ENCODE measurements at regions not wholly inside any gene's neighbourhood (a gene's known extent, or its start where the extent isn't known, plus 50 kb on each side); places are given as distances from the start of the nearest gene placed in this dataset.

DNA sequence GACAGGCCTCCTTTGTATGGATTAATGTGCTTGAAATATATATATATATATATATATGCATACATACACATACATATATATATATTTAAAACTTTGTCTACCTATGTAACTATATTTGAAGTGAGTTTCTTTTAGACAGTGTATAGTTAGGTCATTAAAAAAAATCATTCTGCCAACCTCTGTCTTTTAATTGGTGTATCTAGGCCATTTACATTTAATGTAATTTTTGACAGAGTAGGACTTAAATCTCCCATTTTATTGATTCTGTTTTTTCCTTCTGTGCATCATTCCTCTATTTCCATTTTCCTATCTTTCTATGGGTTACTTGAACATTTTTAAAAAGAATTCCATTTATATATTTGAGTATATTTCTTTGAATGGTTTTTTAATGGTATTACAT lies 125.2 kb downstream of the IRF8 start:
- Histone ChIP-seq H3K27ac (ENCODE audit: low read length) (no peak overlapping the region), H3K27me3 (ENCODE audit: control insufficient read depth, insufficient read depth, low read length) (no peaks in the 10 kb centered on the region), H3K36me3 (ENCODE audit: control insufficient read depth, low read depth, low read length) (no peaks in the 10 kb centered on the region), H3K4me3 (ENCODE audit: low read length) (no peak overlapping the region), H3K9me3 (ENCODE audit: control insufficient read depth, low read depth, low read length) (no peaks in the 10 kb centered on the region), H3K9ac (ENCODE audit: low read length) (no peak overlapping the region), H3K4me1 (ENCODE audit: control insufficient read depth, low read depth, low read length) (no peaks in the 10 kb centered on the region)

DNA sequence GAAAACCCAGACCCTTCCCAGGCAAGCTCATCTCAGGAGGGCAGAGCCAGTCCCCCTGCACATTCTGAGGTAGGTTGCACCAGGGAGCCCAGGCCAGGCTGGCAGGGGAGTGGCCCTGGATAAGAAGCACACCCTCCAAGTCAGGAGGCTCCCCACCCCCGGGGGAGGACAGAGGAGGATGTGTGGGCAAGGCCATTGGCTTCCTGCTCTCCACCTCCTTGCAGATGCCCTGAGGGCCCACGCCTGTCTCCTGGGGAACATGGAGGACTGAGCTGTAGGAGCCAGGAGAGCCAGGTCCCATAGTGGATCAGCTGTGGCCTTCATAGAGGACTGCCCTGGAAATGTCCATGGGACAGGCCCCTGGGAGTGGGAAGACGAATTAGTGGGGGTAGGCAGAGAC lies 126.7 kb downstream of the IRF8 start:
- Histone ChIP-seq H3K9ac (ENCODE audit: low read length) (no peak overlapping the region), H3K4me3 (ENCODE audit: low read length) (no peak overlapping the region), H3K36me3 (ENCODE audit: control insufficient read depth, low read depth, low read length) (no peaks in the 10 kb centered on the region), H3K9me3 (ENCODE audit: control insufficient read depth, low read depth, low read length) (no peaks in the 10 kb centered on the region), H3K4me1 (ENCODE audit: control insufficient read depth, low read depth, low read length) (no peaks in the 10 kb centered on the region), H3K27me3 (ENCODE audit: control insufficient read depth, insufficient read depth, low read length) (no peaks in the 10 kb centered on the region), H3K27ac (ENCODE audit: low read length) (no peak overlapping the region)

DNA sequence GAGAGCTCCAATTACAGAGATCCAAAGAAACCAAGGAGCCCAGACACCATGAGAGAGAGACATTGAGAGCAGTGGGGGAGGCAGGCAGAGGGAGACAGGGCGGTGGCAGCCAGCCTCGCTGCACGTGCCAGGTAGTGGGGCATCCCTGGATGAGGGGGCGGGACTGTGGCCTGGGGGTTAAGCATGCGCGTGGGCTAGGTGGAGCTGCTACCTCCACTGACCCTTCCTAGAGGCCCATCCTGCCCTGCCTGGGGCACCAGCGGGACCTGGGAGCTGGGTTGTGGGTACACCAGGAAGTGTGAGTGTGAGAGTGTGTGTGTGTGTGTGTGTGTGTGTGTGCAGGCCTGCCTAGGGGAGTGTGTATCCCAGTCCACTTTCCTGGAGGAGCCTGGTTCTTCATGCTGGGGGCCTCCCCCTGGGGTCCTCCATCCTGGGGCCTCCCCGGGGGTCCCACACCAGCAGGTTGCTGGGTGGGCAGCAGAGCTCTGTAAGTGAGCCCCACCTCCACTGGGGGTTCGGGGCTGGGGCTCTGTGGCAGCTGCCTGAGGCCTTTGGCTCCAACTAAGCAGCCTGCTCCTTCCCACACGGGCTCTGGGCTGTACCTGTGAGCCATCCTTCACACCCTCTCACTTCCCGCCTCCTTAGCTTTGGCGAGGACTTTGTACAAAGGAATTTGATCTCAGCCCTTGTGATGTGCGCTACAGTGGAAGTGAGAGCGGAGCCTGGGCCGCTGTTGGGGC lies 127.4 kb downstream of the IRF8 start:
- Histone ChIP-seq H3K9ac (ENCODE audit: low read length) (no peak overlapping the region), H3K4me1 (ENCODE audit: control insufficient read depth, low read depth, low read length) (no peaks in the 10 kb centered on the region), H3K9me3 (ENCODE audit: control insufficient read depth, low read depth, low read length) (no peaks in the 10 kb centered on the region), H3K36me3 (ENCODE audit: control insufficient read depth, low read depth, low read length) (no peaks in the 10 kb centered on the region), H3K27ac (ENCODE audit: low read length) (no peak overlapping the region), H3K27me3 (ENCODE audit: control insufficient read depth, insufficient read depth, low read length) (no peaks in the 10 kb centered on the region), H3K4me3 (ENCODE audit: low read length) (no peak overlapping the region)

- H3K9me3 ChIP-seq (ENCODE audit: control insufficient read depth, low read depth, low read length): no peaks in the 10 kb centered on the region
- H3K36me3 ChIP-seq (ENCODE audit: control insufficient read depth, low read depth, low read length): no peaks in the 10 kb centered on the region
- no peak overlapping the region for H3K27ac ChIP-seq (ENCODE audit: low read length)
- no peak overlapping the region for H3K4me3 ChIP-seq (ENCODE audit: low read length)
- no peaks in the 10 kb centered on the region for H3K27me3 ChIP-seq (ENCODE audit: control insufficient read depth, insufficient read depth, low read length)
- no peak overlapping the region for H3K9ac ChIP-seq (ENCODE audit: low read length)
- no peaks in the 10 kb centered on the region for H3K4me1 ChIP-seq (ENCODE audit: control insufficient read depth, low read depth, low read length)
Measured at GRCh38 chr16:86026916-86027315, 128.0 kb downstream of the IRF8 start.

GRCh38 chr16:86027373-86028126 lies 128.6 kb downstream of the IRF8 start:
- H3K4me1 ChIP-seq (ENCODE audit: control insufficient read depth, low read depth, low read length): peaks cover 1% of the 10 kb centered on the region
- H3K9ac ChIP-seq (ENCODE audit: low read length): no peak overlapping the region
- no peak overlapping the region for H3K4me3 ChIP-seq (ENCODE audit: low read length)
- no peaks in the 10 kb centered on the region for H3K36me3 ChIP-seq (ENCODE audit: control insufficient read depth, low read depth, low read length)
- H3K27ac ChIP-seq (ENCODE audit: low read length): no peak overlapping the region
- no peaks in the 10 kb centered on the region for H3K27me3 ChIP-seq (ENCODE audit: control insufficient read depth, insufficient read depth, low read length)
- no peaks in the 10 kb centered on the region for H3K9me3 ChIP-seq (ENCODE audit: control insufficient read depth, low read depth, low read length)

- Histone ChIP-seq H3K36me3 (ENCODE audit: control insufficient read depth, low read depth, low read length) (no peaks in the 10 kb centered on the region), H3K9ac (ENCODE audit: low read length) (no peak overlapping the region), H3K27ac (ENCODE audit: low read length) (no peak overlapping the region), H3K4me1 (ENCODE audit: control insufficient read depth, low read depth, low read length) (peaks cover 13% of the 10 kb centered on the region), H3K4me3 (ENCODE audit: low read length) (no peak overlapping the region), H3K9me3 (ENCODE audit: control insufficient read depth, low read depth, low read length) (no peaks in the 10 kb centered on the region), H3K27me3 (ENCODE audit: control insufficient read depth, insufficient read depth, low read length) (peaks cover 12% of the 10 kb centered on the region)
Measured at GRCh38 chr16:86029131-86029741, 130.3 kb downstream of the IRF8 start.

- H3K36me3 ChIP-seq (ENCODE audit: control insufficient read depth, low read depth, low read length): no peaks in the 10 kb centered on the region
- no peak overlapping the region for H3K4me3 ChIP-seq (ENCODE audit: low read length)
- H3K27me3 ChIP-seq (ENCODE audit: control insufficient read depth, insufficient read depth, low read length): peaks cover 15% of the 10 kb centered on the region
- H3K9me3 ChIP-seq (ENCODE audit: control insufficient read depth, low read depth, low read length): no peaks in the 10 kb centered on the region
- peaks cover 13% of the 10 kb centered on the region for H3K4me1 ChIP-seq (ENCODE audit: control insufficient read depth, low read depth, low read length)
- H3K9ac ChIP-seq (ENCODE audit: low read length): no peak overlapping the region
- no peak overlapping the region for H3K27ac ChIP-seq (ENCODE audit: low read length)
Measured at GRCh38 chr16:86030116-86030515, 131.2 kb downstream of the IRF8 start.

GRCh38 chr16:86031141-86031678 lies 132.2 kb downstream of the IRF8 start:
- H3K9ac ChIP-seq (ENCODE audit: low read length): no peak overlapping the region
- no peak overlapping the region for H3K27ac ChIP-seq (ENCODE audit: low read length)
- peaks cover 15% of the 10 kb centered on the region for H3K27me3 ChIP-seq (ENCODE audit: control insufficient read depth, insufficient read depth, low read length)
- no peaks in the 10 kb centered on the region for H3K9me3 ChIP-seq (ENCODE audit: control insufficient read depth, low read depth, low read length)
- H3K4me1 ChIP-seq (ENCODE audit: control insufficient read depth, low read depth, low read length): peaks cover 13% of the 10 kb centered on the region
- H3K36me3 ChIP-seq (ENCODE audit: control insufficient read depth, low read depth, low read length): no peaks in the 10 kb centered on the region
- H3K4me3 ChIP-seq (ENCODE audit: low read length): no peak overlapping the region

DNA sequence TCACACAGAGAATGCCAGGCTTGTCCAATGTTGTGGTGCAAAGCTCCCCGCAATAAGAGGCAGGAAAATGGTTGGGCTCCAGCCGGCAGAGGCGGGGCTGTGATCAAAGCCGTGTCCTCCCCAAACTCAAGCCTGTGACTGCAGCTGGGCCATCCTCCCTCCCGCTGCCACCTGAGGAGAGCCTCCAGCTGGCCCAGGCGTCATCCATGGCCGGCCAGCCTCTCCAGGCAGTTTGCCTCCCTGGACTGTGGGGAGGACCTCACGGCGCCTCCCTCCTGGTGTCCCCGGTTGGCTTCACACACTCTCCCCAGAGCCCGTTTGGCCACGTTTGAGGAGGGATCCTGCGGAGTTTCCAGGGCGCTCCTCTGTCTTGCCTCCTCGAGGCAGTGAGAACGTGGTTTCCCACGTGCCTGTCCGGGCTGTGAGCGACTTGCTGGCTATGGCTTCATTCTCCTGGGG lies 134.1 kb downstream of the IRF8 start:
- H3K27me3 ChIP-seq (ENCODE audit: control insufficient read depth, insufficient read depth, low read length): peaks cover 15% of the 10 kb centered on the region
- no peak overlapping the region for H3K9ac ChIP-seq (ENCODE audit: low read length)
- peaks cover 13% of the 10 kb centered on the region for H3K4me1 ChIP-seq (ENCODE audit: control insufficient read depth, low read depth, low read length)
- H3K4me3 ChIP-seq (ENCODE audit: low read length): no peak overlapping the region
- no peak overlapping the region for H3K27ac ChIP-seq (ENCODE audit: low read length)
- no peaks in the 10 kb centered on the region for H3K9me3 ChIP-seq (ENCODE audit: control insufficient read depth, low read depth, low read length)
- no peaks in the 10 kb centered on the region for H3K36me3 ChIP-seq (ENCODE audit: control insufficient read depth, low read depth, low read length)

GRCh38 chr16:86033971-86034370 lies 135.0 kb downstream of the IRF8 start:
- no peak overlapping the region for H3K4me3 ChIP-seq (ENCODE audit: low read length)
- H3K9ac ChIP-seq (ENCODE audit: low read length): no peak overlapping the region
- no peak overlapping the region for H3K27ac ChIP-seq (ENCODE audit: low read length)
- peaks cover 15% of the 10 kb centered on the region for H3K27me3 ChIP-seq (ENCODE audit: control insufficient read depth, insufficient read depth, low read length)
- peaks cover 13% of the 10 kb centered on the region for H3K4me1 ChIP-seq (ENCODE audit: control insufficient read depth, low read depth, low read length)
- H3K36me3 ChIP-seq (ENCODE audit: control insufficient read depth, low read depth, low read length): no peaks in the 10 kb centered on the region
- H3K9me3 ChIP-seq (ENCODE audit: control insufficient read depth, low read depth, low read length): no peaks in the 10 kb centered on the region

DNA sequence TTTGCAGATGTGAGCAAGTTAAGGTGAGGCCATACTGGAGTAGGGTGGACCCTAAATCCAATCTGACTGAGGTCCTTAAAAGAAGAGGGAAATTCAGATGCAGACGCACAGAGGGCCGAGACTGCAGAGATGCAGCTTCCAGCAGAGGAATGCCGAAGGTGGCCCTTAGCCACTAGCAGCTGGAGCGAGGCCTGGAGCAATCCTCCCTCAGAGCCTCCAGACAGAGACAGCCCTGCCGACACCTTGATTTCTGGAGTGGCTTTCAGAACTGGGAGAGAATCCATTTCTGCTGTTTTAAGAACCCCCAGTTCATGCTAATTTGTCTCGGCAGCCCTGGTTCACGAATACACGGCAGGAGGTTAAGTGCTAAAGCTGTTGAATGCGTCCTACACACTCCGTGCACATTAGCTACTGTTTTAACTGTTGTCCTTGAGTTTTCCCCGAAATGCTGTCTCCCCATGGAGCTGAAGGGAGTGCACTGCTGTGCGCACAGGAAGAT lies 135.5 kb downstream of the IRF8 start:
- Histone ChIP-seq H3K36me3 (ENCODE audit: control insufficient read depth, low read depth, low read length) (no peaks in the 10 kb centered on the region), H3K9ac (ENCODE audit: low read length) (no peak overlapping the region), H3K27me3 (ENCODE audit: control insufficient read depth, insufficient read depth, low read length) (peaks cover 15% of the 10 kb centered on the region), H3K4me1 (ENCODE audit: control insufficient read depth, low read depth, low read length) (peaks cover 13% of the 10 kb centered on the region), H3K9me3 (ENCODE audit: control insufficient read depth, low read depth, low read length) (no peaks in the 10 kb centered on the region), H3K4me3 (ENCODE audit: low read length) (no peak overlapping the region), H3K27ac (ENCODE audit: low read length) (no peak overlapping the region)

Measured in iPS-18a (cell line).